ENCODE measurements at regions not wholly inside any gene's neighbourhood (a gene's known extent, or its start where the extent isn't known, plus 50 kb on each side); places are given as distances from the start of the nearest gene placed in this dataset.

GRCh38 chr5:88495810-88496209 lies 227.2 kb upstream of the TMEM161B start:
- Histone ChIP-seq H3K36me3 (ENCODE audit: insufficient read depth, low read length) (no peaks in the 10 kb centered on the region), H3K4me3 (ENCODE audit: low read length) (no peak overlapping the region), H3K27me3 (ENCODE audit: insufficient read depth, low read depth, low read length) (no peaks in the 10 kb centered on the region), H3K4me2 (ENCODE audit: low read length) (no peak overlapping the region), H3F3A (ENCODE audit: insufficient read depth, low read length, poor library complexity, severe bottlenecking) (no peaks in the 10 kb centered on the region), H3K9me2 (ENCODE audit: insufficient read depth, low read length) (no peaks in the 10 kb centered on the region), H3K9me3 (ENCODE audit: low read length) (no peaks in the 10 kb centered on the region), H3K9ac (ENCODE audit: low read length) (no peak overlapping the region), H4K20me1 (ENCODE audit: insufficient read depth) (no peaks in the 10 kb centered on the region), H3K27ac (ENCODE audit: low read length) (no peak overlapping the region), H3K79me2 (replicated peaks; ENCODE audit: insufficient read depth, low read length) (no peaks in the 10 kb centered on the region), H2AFZ (ENCODE audit: low read depth, low read length) (no peak overlapping the region)
- TF ChIP-seq EZH2 (IDR thresholded peaks at IDR 0.05; ENCODE audit: borderline replicate concordance, insufficient read depth, low read length, poor library complexity, severe bottlenecking): no peak
- TF ChIP-seq POLR2AphosphoS5 (IDR thresholded peaks at IDR 0.05): no peak
- TF ChIP-seq TAF1 (IDR thresholded peaks at IDR 0.05; ENCODE audit: low read depth): no peak
- TF ChIP-seq SMC3 (conservative IDR thresholded peaks at IDR 0.05; ENCODE audit: poor library complexity): no peak
- TF ChIP-seq MXI1 (conservative IDR thresholded peaks at IDR 0.05; ENCODE audit: poor library complexity, severe bottlenecking): no peak
- TF ChIP-seq EP300 (conservative IDR thresholded peaks at IDR 0.05; ENCODE audit: poor library complexity, severe bottlenecking): no peak
- TF ChIP-seq REST (IDR thresholded peaks at IDR 0.05; ENCODE audit: borderline replicate concordance): no peak
- TF ChIP-seq RAD21 (conservative IDR thresholded peaks at IDR 0.05): no peak
- TF ChIP-seq, protein P1, sequence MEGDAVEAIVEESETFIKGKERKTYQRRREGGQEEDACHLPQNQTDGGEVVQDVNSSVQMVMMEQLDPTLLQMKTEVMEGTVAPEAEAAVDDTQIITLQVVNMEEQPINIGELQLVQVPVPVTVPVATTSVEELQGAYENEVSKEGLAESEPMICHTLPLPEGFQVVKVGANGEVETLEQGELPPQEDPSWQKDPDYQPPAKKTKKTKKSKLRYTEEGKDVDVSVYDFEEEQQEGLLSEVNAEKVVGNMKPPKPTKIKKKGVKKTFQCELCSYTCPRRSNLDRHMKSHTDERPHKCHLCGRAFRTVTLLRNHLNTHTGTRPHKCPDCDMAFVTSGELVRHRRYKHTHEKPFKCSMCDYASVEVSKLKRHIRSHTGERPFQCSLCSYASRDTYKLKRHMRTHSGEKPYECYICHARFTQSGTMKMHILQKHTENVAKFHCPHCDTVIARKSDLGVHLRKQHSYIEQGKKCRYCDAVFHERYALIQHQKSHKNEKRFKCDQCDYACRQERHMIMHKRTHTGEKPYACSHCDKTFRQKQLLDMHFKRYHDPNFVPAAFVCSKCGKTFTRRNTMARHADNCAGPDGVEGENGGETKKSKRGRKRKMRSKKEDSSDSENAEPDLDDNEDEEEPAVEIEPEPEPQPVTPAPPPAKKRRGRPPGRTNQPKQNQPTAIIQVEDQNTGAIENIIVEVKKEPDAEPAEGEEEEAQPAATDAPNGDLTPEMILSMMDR (IDR thresholded peaks at IDR 0.05; ENCODE audit: poor library complexity, severe bottlenecking): no peak

DNA sequence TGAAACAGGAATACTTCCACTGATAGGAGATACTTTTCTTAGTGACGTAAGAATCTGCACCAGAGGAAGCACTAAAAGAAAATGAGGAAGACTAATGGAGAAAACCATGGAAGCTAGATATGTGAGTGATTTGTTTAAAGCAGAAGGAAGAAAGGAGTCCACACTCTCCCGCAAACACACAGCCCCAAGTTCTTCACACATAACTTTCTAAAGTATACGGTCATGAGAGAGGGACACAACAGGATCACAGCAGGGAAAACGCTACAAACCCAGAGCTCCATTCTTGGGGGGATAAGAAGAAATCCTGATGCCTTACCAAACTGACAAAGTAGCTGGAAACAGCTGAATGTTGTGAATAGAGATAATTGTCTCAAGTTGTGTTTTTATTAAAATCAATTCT lies 222.2 kb upstream of the TMEM161B start:
- H3K4me2 ChIP-seq (ENCODE audit: low read length): no peak overlapping the region
- H3F3A ChIP-seq (ENCODE audit: insufficient read depth, low read length, poor library complexity, severe bottlenecking): no peaks in the 10 kb centered on the region
- no peaks in the 10 kb centered on the region for H3K9me3 ChIP-seq (ENCODE audit: low read length)
- H3K9ac ChIP-seq (ENCODE audit: low read length): no peak overlapping the region
- H3K79me2 ChIP-seq (replicated peaks; ENCODE audit: insufficient read depth, low read length): no peaks in the 10 kb centered on the region
- no peaks in the 10 kb centered on the region for H3K9me2 ChIP-seq (ENCODE audit: insufficient read depth, low read length)
- H3K36me3 ChIP-seq (ENCODE audit: insufficient read depth, low read length): no peaks in the 10 kb centered on the region
- H3K27me3 ChIP-seq (ENCODE audit: insufficient read depth, low read depth, low read length): no peaks in the 10 kb centered on the region
- H3K27ac ChIP-seq (ENCODE audit: low read length): no peak overlapping the region
- no peak overlapping the region for H2AFZ ChIP-seq (ENCODE audit: low read depth, low read length)
- H3K4me3 ChIP-seq (ENCODE audit: low read length): no peak overlapping the region
- no peaks in the 10 kb centered on the region for H4K20me1 ChIP-seq (ENCODE audit: insufficient read depth)
- TF ChIP-seq EP300 (conservative IDR thresholded peaks at IDR 0.05; ENCODE audit: poor library complexity, severe bottlenecking) (no peak), EZH2 (IDR thresholded peaks at IDR 0.05; ENCODE audit: borderline replicate concordance, insufficient read depth, low read length, poor library complexity, severe bottlenecking) (no peak), REST (IDR thresholded peaks at IDR 0.05; ENCODE audit: borderline replicate concordance) (no peak), SMC3 (conservative IDR thresholded peaks at IDR 0.05; ENCODE audit: poor library complexity) (no peak), TAF1 (IDR thresholded peaks at IDR 0.05; ENCODE audit: low read depth) (no peak), RAD21 (conservative IDR thresholded peaks at IDR 0.05) (no peak), POLR2AphosphoS5 (IDR thresholded peaks at IDR 0.05) (no peak)

All from neural cell (in vitro differentiated cells).